Prostate gland (tissue), 2 donors: ENCODE measurements at regions not wholly inside any gene's neighbourhood (a gene's known extent, or its start where the extent isn't known, plus 50 kb on each side); places are given as distances from the start of the nearest gene placed in this dataset.

Source experiments
- CTCF ChIP-seq, 4 experiments: fragments of 200-600 bp in 2 of 4; fragments of 450-650 bp in 2 of 4; sonication (generic) in 2 of 4; IDR thresholded peaks; 1 replicate in 3 of 4; 2 replicates in 1 of 4; pipeline ENCODE4 v1.5.1; 2016 to 2019; ENCODE audit warnings: antibody characterized with exemption in 4 of 4, mild to moderate bottlenecking in 2 of 4, moderate library complexity in 2 of 4
- POLR2AphosphoS5 ChIP-seq: sonication (generic); formaldehyde crosslinking; IDR thresholded peaks from one replicate; pipeline ENCODE4 v1.6.1; 2017; ENCODE audit warnings: antibody characterized with exemption

GRCh38 chr1:58900396-58900795, 116.5 kb upstream of the JUN start:
- TF ChIP-seq CTCF (IDR thresholded peaks at IDR 0.05), result no peak
- no peak for TF ChIP-seq POLR2AphosphoS5
